ENCODE measurements at regions not wholly inside any gene's neighbourhood (a gene's known extent, or its start where the extent isn't known, plus 50 kb on each side); places are given as distances from the start of the nearest gene placed in this dataset.

DNA sequence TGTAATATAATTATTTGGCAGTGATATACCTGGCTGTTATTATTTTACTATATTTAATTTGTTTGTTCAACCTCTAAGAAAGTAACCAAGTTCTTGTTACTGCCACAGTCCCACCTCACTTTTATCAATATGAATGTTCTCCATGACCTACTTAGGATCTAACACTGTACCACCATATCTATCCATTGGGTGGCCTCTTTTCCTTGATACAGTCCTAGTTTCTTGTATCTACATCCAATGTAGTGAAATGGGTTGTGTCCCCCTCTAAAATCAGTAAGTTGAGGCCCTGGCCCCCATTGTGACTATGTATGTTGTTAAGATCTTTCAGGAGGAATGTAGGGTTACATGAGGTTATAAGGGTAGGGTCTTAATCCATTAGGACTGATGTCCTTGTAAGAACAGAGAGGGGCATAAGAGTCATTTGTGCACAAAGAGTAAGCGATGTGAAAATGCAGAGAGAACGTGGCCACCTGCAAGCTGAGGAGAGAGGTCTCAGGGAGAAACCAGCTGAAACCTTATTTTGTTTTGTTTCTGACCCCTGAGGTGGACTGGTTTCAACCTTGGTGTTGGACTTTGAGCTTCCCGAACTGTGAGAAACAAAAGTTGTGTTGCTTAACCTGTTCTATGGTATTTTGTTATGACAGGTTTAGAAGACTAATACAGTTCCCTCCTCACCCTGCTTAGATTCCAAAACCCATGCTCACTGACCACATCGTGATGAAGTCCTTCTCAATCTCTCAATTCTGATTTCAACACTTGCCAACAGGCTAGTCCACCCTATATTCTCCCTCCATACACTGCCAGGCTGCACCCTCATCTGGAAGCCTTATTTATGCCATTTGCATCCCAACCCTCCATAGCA, 387.3 kb upstream of the EPHA7 start:
- Histone ChIP-seq H3K9me3 (ENCODE audit: control insufficient read depth, low read length) (no peaks in the 10 kb centered on the region), H3K4me1 (ENCODE audit: control insufficient read depth, insufficient read depth, low read length) (no peaks in the 10 kb centered on the region), H3K27ac (ENCODE audit: low read length) (no peak overlapping the region), H3K4me3 (ENCODE audit: low read length) (no peak overlapping the region), H3K27me3 (ENCODE audit: control insufficient read depth, insufficient read depth) (no peaks in the 10 kb centered on the region)
- DNase-seq: no peak
- ATAC-seq: no peak
- 80% methylated on average over 4 of the region's 4 CpGs for WGBS
- intact Hi-C loops (cut with DNase I): no loop called here

DNA sequence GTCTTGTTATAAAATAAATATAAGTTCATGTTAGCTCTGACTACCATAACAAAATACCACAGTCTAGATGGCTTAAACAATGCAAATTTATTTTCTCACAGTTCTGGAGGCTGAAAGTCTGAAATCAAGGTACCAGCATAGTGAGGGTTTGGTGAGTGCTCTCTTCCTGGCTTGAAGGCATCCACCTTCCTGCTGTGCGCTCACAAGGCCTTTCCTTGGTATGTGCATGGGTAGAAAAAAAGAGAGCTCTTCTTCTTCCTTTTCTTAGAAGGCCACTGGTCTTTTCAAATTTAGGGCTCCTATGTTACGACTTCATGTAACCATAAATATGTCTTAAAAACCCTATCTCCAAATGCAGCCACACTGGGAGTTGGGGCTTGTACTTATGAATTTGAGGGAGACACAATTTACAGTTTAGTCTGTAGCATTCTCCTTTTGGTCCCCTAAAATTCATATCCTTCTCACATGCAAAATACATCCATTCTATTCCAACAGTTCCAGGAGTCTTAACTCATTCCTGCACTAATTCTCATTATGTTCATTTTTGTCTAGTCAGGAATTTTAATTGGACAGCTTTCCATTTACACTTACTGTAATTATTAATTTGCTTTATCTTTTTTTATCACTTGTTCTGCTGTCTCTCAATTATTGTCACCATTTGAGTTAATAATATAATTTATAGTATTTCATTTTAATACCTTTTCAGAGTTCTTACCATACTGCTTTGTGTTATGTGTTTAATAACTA, 381.9 kb upstream of the EPHA7 start:
- Histone ChIP-seq H3K4me3 (ENCODE audit: low read length) (no peak overlapping the region), H3K4me1 (ENCODE audit: control insufficient read depth, insufficient read depth, low read length) (no peaks in the 10 kb centered on the region), H3K9me3 (ENCODE audit: control insufficient read depth, low read length) (no peaks in the 10 kb centered on the region), H3K27me3 (ENCODE audit: control insufficient read depth, insufficient read depth) (no peaks in the 10 kb centered on the region), H3K27ac (ENCODE audit: low read length) (no peak overlapping the region)
- intact Hi-C loops (cut with DNase I): no loop called here
- ATAC-seq (no peak), DNase-seq (no peak)
- 89% methylated on average over 2 of the region's 2 CpGs for WGBS

DNA sequence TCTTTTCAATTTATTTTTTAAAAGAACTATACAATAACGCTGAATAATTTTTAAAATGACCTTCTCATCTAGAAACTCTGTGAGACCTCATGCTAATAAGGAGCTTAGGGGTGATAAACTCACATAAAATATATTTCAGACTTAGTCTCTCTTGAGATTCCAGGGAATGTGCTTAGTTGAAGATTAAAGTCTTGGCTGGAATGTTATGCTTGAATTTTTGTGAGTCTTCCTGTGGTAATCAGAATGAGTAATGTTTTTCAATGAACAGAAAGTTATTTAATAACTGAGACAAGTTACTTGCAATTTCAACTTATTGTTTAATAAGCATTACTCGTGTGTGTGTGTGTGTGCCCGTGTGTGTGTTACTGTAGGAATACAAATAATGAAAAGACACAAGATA, 379.9 kb upstream of the EPHA7 start:
- Histone ChIP-seq H3K9me3 (ENCODE audit: control insufficient read depth, low read length) (no peaks in the 10 kb centered on the region), H3K4me3 (ENCODE audit: low read length) (no peak overlapping the region), H3K27me3 (ENCODE audit: control insufficient read depth, insufficient read depth) (no peaks in the 10 kb centered on the region), H3K27ac (ENCODE audit: low read length) (no peak overlapping the region), H3K4me1 (ENCODE audit: control insufficient read depth, insufficient read depth, low read length) (no peaks in the 10 kb centered on the region)
- no peak for ATAC-seq
- intact Hi-C loops (cut with DNase I): no loop called here
- 54% methylated on average over 3 of the region's 3 CpGs for WGBS
- peak in 1 of 3 donors; percentile 33 for DNase-seq

DNA sequence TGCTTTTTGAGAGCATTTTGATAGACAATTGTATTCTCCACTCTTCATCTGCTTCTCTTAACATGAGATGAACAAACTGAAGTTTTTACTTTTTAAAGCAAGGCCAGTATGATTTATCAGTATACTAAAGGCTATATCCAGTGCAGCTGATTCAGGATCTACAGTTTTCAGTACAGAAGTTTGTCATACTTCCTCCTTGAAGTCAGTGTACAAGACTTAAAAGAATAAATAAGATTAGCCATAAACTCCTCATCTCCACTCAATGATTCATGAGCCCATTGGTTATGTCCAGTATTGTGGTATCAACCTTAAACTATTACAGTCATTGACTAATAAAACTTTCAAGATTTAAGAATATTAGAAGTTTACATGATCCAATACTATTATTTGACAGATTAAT, 374.8 kb upstream of the EPHA7 start:
- no peak overlapping the region for H3K27ac ChIP-seq (ENCODE audit: low read length)
- H3K4me1 ChIP-seq (ENCODE audit: control insufficient read depth, insufficient read depth, low read length): no peaks in the 10 kb centered on the region
- intact Hi-C loops (cut with DNase I): no loop called here
- H3K9me3 ChIP-seq (ENCODE audit: control insufficient read depth, low read length): no peaks in the 10 kb centered on the region
- no peak overlapping the region for H3K4me3 ChIP-seq (ENCODE audit: low read length)
- H3K27me3 ChIP-seq (ENCODE audit: control insufficient read depth, insufficient read depth): no peaks in the 10 kb centered on the region
- DNase-seq (no peak), ATAC-seq (no peak)

DNA sequence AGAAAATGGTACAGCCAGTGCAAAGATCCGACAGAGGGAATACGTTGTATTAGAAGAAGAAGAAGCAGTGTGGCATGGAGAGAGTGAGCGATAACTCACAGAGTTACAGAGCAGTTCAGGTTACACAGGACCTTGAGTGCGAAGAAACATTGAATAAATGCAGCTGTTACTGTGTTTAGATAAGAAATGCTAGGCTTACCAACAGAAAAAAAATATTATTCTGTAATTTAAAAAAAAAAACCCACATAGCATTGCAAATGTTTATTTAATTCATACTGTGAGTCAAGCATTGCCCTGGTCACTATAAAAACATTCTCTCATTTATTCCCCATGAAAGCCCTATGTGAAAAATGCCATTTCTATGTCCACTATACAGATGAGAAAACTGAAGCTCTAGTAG, 373.4 kb upstream of the EPHA7 start:
- H3K27ac ChIP-seq (ENCODE audit: low read length): no peak overlapping the region
- H3K4me1 ChIP-seq (ENCODE audit: control insufficient read depth, insufficient read depth, low read length): no peaks in the 10 kb centered on the region
- intact Hi-C loops (cut with DNase I): no loop called here
- WGBS: 67% methylated on average over 4 of the region's 4 CpGs
- no peak overlapping the region for H3K4me3 ChIP-seq (ENCODE audit: low read length)
- no peak for DNase-seq
- no peaks in the 10 kb centered on the region for H3K9me3 ChIP-seq (ENCODE audit: control insufficient read depth, low read length)
- ATAC-seq: no peak
- no peaks in the 10 kb centered on the region for H3K27me3 ChIP-seq (ENCODE audit: control insufficient read depth, insufficient read depth)

DNA sequence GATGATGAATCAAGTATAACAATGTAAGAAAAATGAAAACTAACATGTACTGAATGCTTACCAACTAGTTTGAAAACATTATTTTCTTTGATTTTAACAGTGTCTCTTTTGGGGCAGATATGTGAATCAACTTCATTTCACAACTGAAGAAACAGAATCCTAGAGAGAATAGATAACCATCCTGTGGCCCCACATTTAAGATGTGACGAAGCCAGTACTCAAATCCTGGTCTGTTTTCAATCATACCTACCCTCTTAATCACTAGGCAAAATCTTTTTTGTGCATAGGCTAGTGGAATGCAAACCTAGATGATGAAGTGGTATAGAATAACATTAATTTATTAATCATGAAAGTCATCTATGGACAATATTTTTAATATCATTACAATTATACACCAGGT, 371.6 kb upstream of the EPHA7 start:
- intact Hi-C loops (cut with DNase I): no loop called here
- Histone ChIP-seq H3K27ac (ENCODE audit: low read length) (no peak overlapping the region), H3K27me3 (ENCODE audit: control insufficient read depth, insufficient read depth) (no peaks in the 10 kb centered on the region), H3K9me3 (ENCODE audit: control insufficient read depth, low read length) (no peaks in the 10 kb centered on the region), H3K4me3 (ENCODE audit: low read length) (no peak overlapping the region), H3K4me1 (ENCODE audit: control insufficient read depth, insufficient read depth, low read length) (no peaks in the 10 kb centered on the region)
- DNase-seq (no peak), ATAC-seq (no peak)
- 53% methylated on average over 1 of the region's 1 CpG for WGBS

DNA sequence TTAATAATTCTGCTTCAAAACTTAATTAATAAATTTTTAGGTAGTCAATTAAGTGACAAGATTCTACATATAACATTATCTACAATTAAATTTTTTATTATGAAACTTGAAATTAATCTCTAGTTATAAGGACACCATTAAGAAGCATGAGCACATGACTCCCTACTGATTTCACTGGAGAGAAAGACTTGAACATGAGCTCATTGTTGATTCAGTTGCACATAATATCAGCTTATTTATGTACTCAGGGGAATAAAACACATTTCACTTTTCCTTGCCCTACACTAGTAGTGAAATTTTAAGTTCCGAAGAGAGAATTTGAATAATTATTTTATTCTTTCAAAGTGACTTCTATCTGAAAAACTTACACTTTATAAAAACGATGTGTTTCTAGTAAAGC, 370.2 kb upstream of the EPHA7 start:
- ATAC-seq (peak in 1 of 2 donors; percentile 38), DNase-seq (no peak)
- intact Hi-C loops (cut with DNase I): no loop called here
- WGBS: 51% methylated on average over 2 of the region's 2 CpGs
- Histone ChIP-seq H3K4me3 (ENCODE audit: low read length) (no peak overlapping the region), H3K4me1 (ENCODE audit: control insufficient read depth, insufficient read depth, low read length) (no peaks in the 10 kb centered on the region), H3K27ac (ENCODE audit: low read length) (no peak overlapping the region), H3K9me3 (ENCODE audit: control insufficient read depth, low read length) (no peaks in the 10 kb centered on the region), H3K27me3 (ENCODE audit: control insufficient read depth, insufficient read depth) (no peaks in the 10 kb centered on the region)

DNA sequence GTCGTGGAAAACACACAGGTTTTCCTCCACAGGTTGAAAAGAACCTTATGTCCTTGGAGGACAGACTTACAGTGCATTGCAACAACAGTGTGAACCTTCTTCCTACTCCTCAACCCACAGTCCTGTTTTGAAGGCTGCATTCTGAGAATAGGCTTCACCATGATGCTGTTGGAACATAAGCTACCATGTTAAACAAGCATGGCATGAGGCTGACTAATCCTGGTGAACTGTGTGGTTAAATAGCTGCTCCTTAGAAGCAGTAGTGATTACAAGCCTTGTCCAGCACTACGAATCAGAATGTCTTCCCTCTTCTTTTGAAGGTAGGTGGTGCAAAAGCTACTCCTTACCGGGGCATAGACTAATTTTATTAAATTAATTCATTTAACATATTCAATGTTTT, 368.5 kb upstream of the EPHA7 start:
- ATAC-seq (no peak), DNase-seq (no peak)
- Histone ChIP-seq H3K4me3 (ENCODE audit: low read length) (no peak overlapping the region), H3K9me3 (ENCODE audit: control insufficient read depth, low read length) (no peaks in the 10 kb centered on the region), H3K27me3 (ENCODE audit: control insufficient read depth, insufficient read depth) (no peaks in the 10 kb centered on the region), H3K27ac (ENCODE audit: low read length) (no peak overlapping the region), H3K4me1 (ENCODE audit: control insufficient read depth, insufficient read depth, low read length) (no peaks in the 10 kb centered on the region)
- intact Hi-C loops (cut with DNase I): no loop called here
- WGBS: 81% methylated on average over 3 of the region's 3 CpGs

DNA sequence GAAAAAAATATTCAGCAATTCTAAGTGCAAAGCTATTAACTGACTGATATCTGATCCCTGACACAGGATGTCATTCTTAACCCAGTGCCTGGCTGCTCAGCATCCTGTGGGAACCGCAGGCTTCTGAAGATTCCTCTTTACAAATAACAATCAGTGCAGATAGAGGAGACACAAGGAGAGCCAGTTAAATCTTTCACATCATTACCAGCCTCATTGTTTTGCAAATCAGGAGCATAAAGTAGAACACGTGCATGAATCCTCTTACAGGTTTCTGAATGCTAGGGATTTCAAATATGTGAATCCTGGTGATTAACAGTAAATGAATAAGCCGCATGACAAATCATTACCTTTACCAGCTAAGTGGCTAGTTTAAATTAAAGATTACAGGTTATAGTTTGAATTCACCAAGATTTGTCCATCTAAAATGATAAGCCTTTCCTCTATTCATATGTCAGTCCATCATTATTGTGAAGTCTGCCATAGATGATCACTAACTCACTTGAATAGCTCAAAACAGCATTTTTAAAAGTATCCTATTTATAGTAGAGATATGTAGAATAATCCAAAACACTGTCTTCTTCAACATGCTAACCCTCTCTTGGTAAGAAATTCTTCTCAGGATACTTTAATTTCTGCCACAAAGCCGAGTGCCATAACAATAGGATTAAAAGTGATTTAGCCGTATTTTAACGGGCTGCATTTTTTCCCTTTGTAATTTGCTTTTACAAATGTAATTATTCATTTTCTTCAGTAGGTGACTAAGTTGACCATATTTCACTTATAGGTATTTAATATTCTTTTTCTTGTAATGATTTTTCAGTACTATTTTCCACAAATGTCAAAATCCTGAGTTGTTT, 367.3 kb upstream of the EPHA7 start:
- ATAC-seq: no peak
- WGBS: 62% methylated on average over 6 of the region's 6 CpGs
- Histone ChIP-seq H3K9me3 (ENCODE audit: control insufficient read depth, low read length) (no peaks in the 10 kb centered on the region), H3K4me1 (ENCODE audit: control insufficient read depth, insufficient read depth, low read length) (no peaks in the 10 kb centered on the region), H3K4me3 (ENCODE audit: low read length) (no peak overlapping the region), H3K27me3 (ENCODE audit: control insufficient read depth, insufficient read depth) (no peaks in the 10 kb centered on the region), H3K27ac (ENCODE audit: low read length) (no peak overlapping the region)
- intact Hi-C loops (cut with DNase I): no loop called here
- DNase-seq: no peak

DNA sequence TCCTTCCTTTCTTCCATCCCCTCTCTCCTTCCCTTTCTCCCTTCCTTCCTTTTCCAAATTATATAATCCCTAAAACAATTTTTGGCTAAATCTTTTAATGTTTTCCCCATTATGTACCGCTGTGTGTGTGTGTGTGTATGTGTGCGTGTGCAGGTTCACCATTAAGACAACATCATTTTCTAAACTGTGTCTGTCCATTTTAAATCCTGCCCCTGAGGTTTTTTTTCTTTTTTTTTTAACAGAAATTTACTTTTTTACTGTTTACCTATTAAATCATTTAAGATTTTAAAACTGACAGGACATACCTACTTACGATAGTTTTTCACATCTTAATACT, 366.3 kb upstream of the EPHA7 start:
- WGBS: 84% methylated on average over 3 of the region's 3 CpGs
- no peaks in the 10 kb centered on the region for H3K9me3 ChIP-seq (ENCODE audit: control insufficient read depth, low read length)
- DNase-seq (no peak), ATAC-seq (no peak)
- intact Hi-C loops (cut with DNase I): no loop called here
- no peaks in the 10 kb centered on the region for H3K27me3 ChIP-seq (ENCODE audit: control insufficient read depth, insufficient read depth)
- H3K27ac ChIP-seq (ENCODE audit: low read length): no peak overlapping the region
- H3K4me1 ChIP-seq (ENCODE audit: control insufficient read depth, insufficient read depth, low read length): no peaks in the 10 kb centered on the region
- H3K4me3 ChIP-seq (ENCODE audit: low read length): no peak overlapping the region
